A673 (cell line): ENCODE measurements at regions not wholly inside any gene's neighbourhood (a gene's known extent, or its start where the extent isn't known, plus 50 kb on each side); places are given as distances from the start of the nearest gene placed in this dataset.

Experiments used
- CTCF ChIP-seq: fragments of 300-800, 200-600 bp; sonication (generic); conservative IDR thresholded peaks from 2 replicates; pipeline ENCODE4 v1.5.1; 2017; ENCODE audit warnings: low read depth, mild to moderate bottlenecking, antibody characterized with exemption, low read length, moderate library complexity, mixed read lengths
- EZH2 ChIP-seq: fragments of 200-600 bp; sonication (generic); IDR thresholded peaks from 2 replicates; pipeline ENCODE4 v1.6.1; 2017; ENCODE audit warnings: borderline replicate concordance, low read depth, mild to moderate bottlenecking, mixed read lengths, antibody characterized with exemption, low read length; ENCODE audit not compliant: poor library complexity, severe bottlenecking

GRCh38 chr11:29260939-29261705, 755.7 kb downstream of the KCNA4 start:
- TF ChIP-seq CTCF (no peak), EZH2 (no peak)
